Stimulated activated naive CD4-positive, alpha-beta T cell (primary cell): ENCODE measurements at regions not wholly inside any gene's neighbourhood (a gene's known extent, or its start where the extent isn't known, plus 50 kb on each side); places are given as distances from the start of the nearest gene placed in this dataset.

ENCODE experiments used
- DNase-seq, 6 experiments: peaks; one replicate each; lab custom pipeline; 2025; lab: John Stamatoyannopoulos, UW

GRCh38 chr2:8399731-8400130, 282.1 kb upstream of the ID2 start:
- no peak for DNase-seq

- DNase-seq = no peak
Measured at GRCh38 chr2:8400196-8400595, 281.7 kb upstream of the ID2 start.

GRCh38 chr2:8402222-8402621, 279.6 kb upstream of the ID2 start:
- no peak for DNase-seq

DNA sequence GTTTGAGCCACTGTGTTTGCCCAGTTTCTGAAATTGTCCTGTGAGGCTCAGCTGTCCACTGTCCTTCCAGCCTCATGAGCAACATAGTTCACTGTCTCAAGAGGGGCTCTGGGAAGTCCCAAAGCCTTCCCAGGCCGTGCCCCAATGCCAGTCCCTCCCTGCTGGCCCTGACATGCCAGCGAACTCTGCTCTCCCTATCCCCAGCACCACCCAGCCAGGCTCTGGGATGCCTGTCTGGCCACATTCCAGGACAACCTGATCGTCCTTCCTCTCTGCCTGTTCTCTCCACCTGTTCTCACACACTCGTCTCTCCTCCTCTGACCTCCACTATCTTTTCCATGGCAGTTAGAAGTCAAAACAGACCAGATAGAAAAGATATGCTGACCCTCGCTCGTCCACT, 278.0 kb upstream of the ID2 start:
- no peak for DNase-seq

GRCh38 chr2:8405334-8405733, 276.5 kb upstream of the ID2 start:
- DNase-seq = no peak

GRCh38 chr2:8406271-8406670, 275.6 kb upstream of the ID2 start:
- no peak for DNase-seq

DNA sequence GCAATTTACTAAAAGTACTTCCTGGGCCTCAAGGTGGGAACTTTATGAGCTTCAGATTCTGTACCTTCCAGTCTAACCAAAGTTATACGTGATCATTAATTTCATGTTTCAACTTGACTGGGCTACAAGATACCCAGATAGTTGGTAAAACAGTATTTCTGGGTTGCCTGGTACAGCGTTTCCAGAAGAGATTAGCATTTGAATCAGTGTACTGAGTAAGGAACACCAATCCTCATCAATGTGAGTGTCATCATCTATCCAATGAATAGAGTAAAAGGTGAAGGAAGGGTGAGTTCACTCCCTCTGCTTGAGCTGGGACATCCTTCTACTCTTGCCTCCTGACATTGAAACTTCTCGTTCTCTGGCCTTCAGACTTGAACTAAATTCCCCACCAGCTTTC, 274.5 kb upstream of the ID2 start:
- DNase-seq = no peak

- DNase-seq = no peak
Measured at GRCh38 chr2:8408560-8409460, 273.0 kb upstream of the ID2 start.

- DNase-seq = no peak
Measured at GRCh38 chr2:8409461-8410260, 272.2 kb upstream of the ID2 start.

DNA sequence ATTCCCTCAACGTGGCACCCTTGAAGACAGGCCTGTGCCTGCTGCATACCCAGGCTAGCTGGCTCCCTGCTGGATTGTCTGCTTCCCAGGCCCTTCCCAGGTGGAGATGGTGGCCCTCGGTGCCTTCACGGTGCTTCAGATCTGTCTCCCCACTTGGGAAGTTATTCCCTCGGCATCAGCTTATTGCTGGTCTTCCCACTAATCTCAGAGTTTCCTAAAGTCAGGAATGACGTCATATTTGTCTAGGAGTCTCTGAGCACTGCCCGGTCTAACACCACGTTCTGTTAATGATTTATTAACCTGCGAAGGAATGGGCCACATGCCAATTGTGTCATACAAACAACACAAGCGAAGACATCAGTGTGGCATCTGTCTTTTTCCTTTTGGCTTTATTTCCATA, 269.8 kb upstream of the ID2 start:
- DNase-seq = no peak

- no peak for DNase-seq
Measured at GRCh38 chr2:8412586-8412985, 269.3 kb upstream of the ID2 start.

DNA sequence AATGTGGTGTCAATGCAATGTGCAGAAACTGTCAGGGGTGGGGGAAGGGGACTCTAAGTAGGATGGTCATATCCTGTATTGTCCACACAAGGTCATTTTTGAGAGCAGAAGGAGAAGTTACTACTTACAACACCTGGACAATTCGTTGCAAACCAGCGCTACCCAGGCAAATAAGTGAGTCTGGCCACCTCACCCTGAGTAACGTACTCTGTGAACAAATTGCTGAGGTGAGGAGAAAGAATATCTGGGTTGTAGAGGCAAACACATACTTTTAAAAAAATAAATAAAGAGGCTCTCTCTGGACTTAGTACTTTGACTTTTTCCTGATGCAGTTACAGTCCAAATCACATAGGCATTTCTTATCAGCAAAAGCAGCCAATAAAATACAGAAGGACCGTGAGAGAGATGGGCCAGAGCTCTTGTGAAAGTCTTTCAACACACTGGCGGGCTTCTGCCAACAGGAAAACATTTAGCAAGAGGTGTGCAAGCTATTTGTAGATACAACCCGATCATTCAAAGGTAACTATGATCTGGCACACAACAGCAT, 268.2 kb upstream of the ID2 start:
- DNase-seq = no peak

- DNase-seq = no peak
Measured at GRCh38 chr2:8414946-8415879, 266.6 kb upstream of the ID2 start.

DNA sequence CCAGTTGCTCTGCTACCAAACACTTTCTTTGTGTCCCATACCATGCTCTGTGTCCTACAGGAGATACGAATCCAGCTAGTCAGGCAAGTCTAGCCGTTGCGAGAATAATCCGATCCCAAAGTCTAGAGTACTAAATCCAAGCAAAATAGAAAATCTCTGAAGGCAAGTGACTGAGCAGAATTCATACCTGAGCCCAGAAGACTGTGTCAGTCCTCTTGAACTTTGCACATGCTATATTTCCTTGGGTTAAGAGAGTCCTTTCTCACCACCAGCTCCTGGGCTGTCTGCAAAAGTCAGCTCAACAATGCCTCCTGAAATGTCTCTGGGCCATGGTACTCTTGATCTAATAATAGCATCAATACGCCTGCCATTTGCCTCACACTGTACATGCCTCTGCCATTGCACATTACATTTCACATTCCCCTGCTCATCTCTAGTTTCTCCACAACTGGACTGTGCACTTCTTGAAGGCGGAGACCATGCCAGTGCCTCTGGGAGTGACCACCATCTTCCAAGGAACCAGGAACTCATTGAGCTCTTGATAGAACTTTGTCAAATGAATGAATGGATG, 265.8 kb upstream of the ID2 start:
- no peak for DNase-seq

GRCh38 chr2:8416849-8417832, 264.7 kb upstream of the ID2 start:
- no peak for DNase-seq

GRCh38 chr2:8418721-8419120, 263.1 kb upstream of the ID2 start:
- DNase-seq = no peak

DNA sequence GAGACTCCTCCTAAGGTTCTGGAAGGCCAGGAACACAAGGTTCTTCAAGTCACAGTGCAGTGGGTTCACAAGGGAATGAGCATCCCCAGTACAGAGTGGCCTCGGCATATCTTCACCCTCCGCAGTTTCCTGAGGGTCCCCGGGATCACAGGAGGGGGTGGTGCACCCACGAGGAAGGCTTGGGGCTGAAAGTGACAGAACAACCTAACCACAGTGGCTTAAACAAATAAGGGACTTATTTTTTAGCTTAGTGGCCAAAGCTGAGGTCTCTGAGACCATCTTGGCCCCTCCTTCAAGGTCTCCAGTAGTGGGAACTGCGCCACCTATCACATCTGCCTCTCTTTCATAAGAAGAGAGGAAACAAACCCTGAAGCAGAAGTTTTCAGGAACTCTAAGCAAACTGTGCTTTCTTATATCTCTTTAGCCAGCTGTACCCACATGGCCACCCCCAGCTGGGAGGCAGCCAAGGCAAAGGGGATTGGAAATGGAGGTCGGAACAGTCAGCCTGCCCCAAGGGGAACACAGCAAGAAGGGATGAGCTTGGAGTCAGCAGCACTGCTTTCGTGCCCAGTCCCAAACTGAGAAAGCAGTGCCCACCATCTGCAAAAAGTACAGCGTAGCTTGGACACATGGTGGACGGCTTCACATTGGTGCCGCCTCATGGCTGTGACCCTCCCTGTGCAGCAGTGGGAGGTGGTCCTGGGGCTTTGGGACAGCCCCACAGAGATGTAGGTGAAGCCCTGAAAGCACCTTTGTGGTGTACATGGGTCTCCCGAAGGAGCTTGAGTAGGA, 260.0 kb upstream of the ID2 start:
- DNase-seq = no peak

DNA sequence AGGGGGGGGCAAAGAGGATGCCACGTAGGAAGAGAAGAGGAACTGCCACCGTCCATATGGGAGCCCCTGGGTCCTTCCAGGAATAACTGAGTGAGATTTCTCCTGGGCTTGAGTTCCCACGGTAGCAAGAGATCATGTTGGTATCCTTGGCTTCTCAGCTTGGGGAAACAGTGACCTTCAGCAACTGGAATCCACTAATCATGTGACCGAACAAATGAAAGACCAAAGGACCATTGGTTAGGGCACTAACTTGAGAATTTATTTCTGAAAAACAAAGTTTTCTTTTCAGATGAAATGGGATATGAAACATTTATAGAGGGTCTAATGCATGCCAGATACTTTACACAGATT, 259.4 kb upstream of the ID2 start:
- DNase-seq = no peak
